ENCODE measurements at regions not wholly inside any gene's neighbourhood (a gene's known extent, or its start where the extent isn't known, plus 50 kb on each side); places are given as distances from the start of the nearest gene placed in this dataset.

DNA sequence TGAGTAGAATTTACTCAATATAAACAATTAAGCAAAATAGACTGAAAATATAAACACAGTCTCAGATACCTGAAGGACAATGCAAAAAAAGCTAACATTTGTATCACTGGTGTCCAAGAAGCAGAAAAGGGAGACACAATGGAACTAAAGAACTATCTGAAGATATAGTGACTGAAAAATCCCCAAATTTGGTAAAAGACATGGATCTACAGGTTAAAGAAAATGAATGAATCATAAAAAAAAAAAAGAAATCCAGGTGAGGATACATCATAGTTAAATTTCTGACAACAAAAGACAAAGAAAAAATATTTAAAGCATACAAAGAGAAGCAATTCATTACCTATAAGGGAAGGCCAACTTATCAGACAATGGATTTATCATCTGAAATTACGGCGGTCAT is 114.7 kb upstream of the PPP1R3A start:
- TF ChIP-seq, protein P1, sequence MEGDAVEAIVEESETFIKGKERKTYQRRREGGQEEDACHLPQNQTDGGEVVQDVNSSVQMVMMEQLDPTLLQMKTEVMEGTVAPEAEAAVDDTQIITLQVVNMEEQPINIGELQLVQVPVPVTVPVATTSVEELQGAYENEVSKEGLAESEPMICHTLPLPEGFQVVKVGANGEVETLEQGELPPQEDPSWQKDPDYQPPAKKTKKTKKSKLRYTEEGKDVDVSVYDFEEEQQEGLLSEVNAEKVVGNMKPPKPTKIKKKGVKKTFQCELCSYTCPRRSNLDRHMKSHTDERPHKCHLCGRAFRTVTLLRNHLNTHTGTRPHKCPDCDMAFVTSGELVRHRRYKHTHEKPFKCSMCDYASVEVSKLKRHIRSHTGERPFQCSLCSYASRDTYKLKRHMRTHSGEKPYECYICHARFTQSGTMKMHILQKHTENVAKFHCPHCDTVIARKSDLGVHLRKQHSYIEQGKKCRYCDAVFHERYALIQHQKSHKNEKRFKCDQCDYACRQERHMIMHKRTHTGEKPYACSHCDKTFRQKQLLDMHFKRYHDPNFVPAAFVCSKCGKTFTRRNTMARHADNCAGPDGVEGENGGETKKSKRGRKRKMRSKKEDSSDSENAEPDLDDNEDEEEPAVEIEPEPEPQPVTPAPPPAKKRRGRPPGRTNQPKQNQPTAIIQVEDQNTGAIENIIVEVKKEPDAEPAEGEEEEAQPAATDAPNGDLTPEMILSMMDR (conservative IDR thresholded peaks at IDR 0.05 in 1 of 2, IDR thresholded peaks at IDR 0.05 in 1 of 2; ENCODE audit: low read depth in 1 of 2, low read length in 2 of 2): no peak
- no peak for TF ChIP-seq EZH2 (IDR thresholded peaks at IDR 0.05; ENCODE audit: low read length, missing control alignments)
